ENCODE measurements at regions not wholly inside any gene's neighbourhood (a gene's known extent, or its start where the extent isn't known, plus 50 kb on each side); places are given as distances from the start of the nearest gene placed in this dataset.

DNA sequence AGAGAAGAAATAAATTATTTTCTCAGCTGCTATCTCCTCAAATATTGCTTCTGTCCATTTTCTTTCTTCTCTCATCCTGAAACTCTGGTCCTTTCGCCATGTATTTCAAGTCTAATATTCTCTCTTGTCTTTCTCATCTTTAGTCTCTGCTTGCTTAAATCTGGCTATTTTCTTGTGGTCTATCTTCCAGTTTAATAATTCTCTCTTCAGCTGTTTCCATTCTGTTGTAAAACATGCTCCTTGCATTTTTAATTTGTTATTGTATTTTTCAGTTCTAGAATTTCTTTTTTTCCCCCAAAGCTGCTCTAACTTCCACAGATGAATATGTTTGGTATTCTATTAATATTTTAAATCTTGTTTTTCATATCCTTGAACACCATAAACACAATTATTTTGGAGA lies 70.1 kb upstream of the TMPRSS2 start:
- TF ChIP-seq CTCF (IDR thresholded peaks at IDR 0.05; ENCODE audit: insufficient read depth, low read length) (no peak), POLR2AphosphoS5 (IDR thresholded peaks at IDR 0.05; ENCODE audit: low read depth) (no peak), GABPA (IDR thresholded peaks at IDR 0.05; ENCODE audit: low read depth) (no peak), SPI1 (IDR thresholded peaks at IDR 0.05; ENCODE audit: borderline replicate concordance, low read depth) (no peak)
- TF ChIP-seq, protein P1, sequence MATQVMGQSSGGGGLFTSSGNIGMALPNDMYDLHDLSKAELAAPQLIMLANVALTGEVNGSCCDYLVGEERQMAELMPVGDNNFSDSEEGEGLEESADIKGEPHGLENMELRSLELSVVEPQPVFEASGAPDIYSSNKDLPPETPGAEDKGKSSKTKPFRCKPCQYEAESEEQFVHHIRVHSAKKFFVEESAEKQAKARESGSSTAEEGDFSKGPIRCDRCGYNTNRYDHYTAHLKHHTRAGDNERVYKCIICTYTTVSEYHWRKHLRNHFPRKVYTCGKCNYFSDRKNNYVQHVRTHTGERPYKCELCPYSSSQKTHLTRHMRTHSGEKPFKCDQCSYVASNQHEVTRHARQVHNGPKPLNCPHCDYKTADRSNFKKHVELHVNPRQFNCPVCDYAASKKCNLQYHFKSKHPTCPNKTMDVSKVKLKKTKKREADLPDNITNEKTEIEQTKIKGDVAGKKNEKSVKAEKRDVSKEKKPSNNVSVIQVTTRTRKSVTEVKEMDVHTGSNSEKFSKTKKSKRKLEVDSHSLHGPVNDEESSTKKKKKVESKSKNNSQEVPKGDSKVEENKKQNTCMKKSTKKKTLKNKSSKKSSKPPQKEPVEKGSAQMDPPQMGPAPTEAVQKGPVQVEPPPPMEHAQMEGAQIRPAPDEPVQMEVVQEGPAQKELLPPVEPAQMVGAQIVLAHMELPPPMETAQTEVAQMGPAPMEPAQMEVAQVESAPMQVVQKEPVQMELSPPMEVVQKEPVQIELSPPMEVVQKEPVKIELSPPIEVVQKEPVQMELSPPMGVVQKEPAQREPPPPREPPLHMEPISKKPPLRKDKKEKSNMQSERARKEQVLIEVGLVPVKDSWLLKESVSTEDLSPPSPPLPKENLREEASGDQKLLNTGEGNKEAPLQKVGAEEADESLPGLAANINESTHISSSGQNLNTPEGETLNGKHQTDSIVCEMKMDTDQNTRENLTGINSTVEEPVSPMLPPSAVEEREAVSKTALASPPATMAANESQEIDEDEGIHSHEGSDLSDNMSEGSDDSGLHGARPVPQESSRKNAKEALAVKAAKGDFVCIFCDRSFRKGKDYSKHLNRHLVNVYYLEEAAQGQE (IDR thresholded peaks at IDR 0.05; ENCODE audit: insufficient replicate concordance, low read depth) = no peak
